ENCODE measurements at regions not wholly inside any gene's neighbourhood (a gene's known extent, or its start where the extent isn't known, plus 50 kb on each side); places are given as distances from the start of the nearest gene placed in this dataset.

GRCh38 chr4:178427663-178428062 is 985.4 kb upstream of the AGA start:
- no peak for FAIRE-seq

- no peak for FAIRE-seq
Measured at GRCh38 chr4:178448372-178449035, 1006.3 kb upstream of the AGA start.

DNA sequence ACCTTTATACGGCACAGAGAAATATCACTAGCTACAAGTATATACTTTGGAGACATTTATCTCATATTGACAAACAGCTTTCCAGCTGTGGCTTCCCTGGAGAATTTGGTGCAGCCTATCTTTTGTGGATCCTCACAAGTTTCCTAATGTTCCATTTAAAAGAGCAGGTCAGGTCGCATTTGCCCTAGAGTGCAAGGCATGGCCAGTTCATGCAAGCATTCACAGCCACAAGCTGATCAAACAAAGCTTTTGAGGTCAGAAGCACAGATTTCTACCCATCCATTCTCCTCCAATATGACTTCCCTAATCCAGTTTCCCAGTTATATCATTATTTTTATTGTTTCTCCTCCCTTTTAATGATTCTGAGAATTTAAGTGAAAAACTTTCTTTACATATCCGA is 1008.4 kb upstream of the AGA start:
- FAIRE-seq: no peak

DNA sequence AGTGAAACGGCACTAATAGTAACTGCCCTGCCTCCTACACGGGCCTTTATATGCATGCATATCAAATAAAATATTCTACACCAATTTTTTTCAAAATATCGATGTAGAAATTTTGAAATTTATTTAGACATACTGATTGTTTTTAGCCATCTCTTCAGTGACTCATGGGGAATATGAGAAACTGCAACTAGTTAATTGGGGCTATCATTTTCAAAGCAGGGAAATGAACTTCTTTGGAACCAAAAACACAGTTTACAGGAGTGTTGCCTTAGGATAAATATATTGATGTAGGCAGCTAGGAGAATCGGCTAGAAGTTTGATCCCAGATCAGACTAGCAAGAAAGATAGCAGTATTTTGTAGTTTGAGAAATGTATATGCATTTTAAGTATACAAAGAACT is 1010.8 kb upstream of the AGA start:
- FAIRE-seq: no peak

- FAIRE-seq: no peak
Measured at GRCh38 chr4:178457286-178457685, 1015.0 kb upstream of the AGA start.

DNA sequence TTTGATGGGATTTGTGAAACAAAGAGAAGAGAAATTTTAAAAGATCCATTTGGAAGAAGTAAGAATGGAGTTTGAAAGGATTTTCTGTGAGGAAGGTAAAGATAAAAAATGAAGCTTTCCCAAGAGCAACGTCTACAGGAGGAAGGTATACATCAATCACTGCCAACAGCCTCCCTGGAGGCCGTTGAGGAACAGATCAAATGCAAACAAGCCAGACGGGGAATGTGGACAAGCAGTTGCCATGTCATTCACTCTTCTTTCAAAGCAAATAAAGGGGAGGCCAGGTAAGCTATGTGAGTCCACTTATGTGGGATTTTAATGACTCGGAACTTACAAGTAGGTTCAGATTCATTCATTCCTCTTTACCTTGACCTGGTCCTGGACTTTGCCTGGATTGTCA is 1020.5 kb upstream of the AGA start:
- no peak for FAIRE-seq

- no peak for FAIRE-seq
Measured at GRCh38 chr4:178463747-178464146, 1021.5 kb upstream of the AGA start.

- no peak for FAIRE-seq
Measured at GRCh38 chr4:178470996-178471784, 1029.0 kb upstream of the AGA start.

DNA sequence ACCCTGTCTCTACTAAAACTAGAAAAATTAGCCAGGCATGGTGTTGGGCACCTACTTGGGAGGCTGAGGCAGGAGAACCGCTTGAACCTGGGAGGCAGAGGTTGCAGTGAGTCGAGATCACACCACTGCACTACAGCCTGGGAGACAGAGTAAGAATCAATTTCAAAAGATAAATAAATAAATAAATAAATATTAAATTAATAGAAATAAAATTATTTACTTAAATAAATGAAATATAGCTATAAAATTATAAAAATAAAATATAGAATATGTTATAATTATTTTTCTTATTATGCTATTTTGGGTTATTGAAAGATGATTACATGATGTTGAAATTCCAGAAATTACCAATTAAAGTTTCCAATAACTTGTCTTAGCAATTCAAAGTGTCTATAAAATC is 1029.8 kb upstream of the AGA start:
- peak; percentile 36 for FAIRE-seq

- no peak for FAIRE-seq
Measured at GRCh38 chr4:178480105-178480504, 1037.9 kb upstream of the AGA start.

- no peak for FAIRE-seq
Measured at GRCh38 chr4:178480881-178481280, 1038.6 kb upstream of the AGA start.

GRCh38 chr4:178481564-178481963 is 1039.3 kb upstream of the AGA start:
- no peak for FAIRE-seq

GRCh38 chr4:178523038-178523437 is 1080.8 kb upstream of the AGA start:
- no peak for FAIRE-seq

GRCh38 chr4:178535939-178536579 is 1093.8 kb upstream of the AGA start:
- no peak for FAIRE-seq

GRCh38 chr4:178553201-178553600 is 1111.0 kb upstream of the AGA start:
- FAIRE-seq: no peak

DNA sequence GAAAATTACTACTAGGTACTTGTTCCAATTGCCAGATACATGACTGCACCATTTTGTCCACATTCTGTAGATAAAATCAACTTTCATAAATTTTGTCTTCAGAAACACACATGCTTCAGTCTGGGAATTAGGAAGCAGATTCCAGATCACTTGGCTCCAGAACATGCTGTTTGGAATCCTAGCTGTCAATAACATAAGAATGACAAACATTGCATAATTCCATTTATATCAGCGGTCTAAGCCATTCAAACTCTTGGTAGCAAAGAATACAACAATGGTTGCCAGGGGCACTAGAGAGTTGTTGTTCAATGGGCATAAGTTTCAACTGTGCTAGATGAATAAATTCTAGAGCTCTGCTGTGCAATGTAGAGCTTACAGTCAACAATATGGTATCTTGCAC is 1112.1 kb upstream of the AGA start:
- no peak for FAIRE-seq

GRCh38 chr4:178556796-178557195 is 1114.6 kb upstream of the AGA start:
- no peak for FAIRE-seq

DNA sequence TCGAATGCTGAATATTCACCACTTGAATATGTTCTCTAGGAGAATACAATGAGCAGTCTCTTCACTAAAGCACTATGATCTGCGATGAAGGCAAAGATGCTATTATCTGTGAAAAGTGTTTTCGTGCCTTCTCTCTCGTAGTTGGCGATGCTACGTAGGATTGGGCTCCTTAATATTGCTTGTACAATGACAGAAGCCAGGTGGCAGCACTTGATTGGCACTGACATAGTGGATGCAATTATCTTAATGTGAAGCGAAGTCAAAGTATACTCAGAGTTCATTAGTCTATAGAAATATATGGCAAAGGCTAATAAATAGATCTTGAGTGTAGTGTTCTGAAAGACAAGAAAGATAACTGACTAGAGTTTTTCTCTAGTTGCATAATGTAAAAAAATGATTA is 1135.7 kb upstream of the AGA start:
- FAIRE-seq: no peak

DNA sequence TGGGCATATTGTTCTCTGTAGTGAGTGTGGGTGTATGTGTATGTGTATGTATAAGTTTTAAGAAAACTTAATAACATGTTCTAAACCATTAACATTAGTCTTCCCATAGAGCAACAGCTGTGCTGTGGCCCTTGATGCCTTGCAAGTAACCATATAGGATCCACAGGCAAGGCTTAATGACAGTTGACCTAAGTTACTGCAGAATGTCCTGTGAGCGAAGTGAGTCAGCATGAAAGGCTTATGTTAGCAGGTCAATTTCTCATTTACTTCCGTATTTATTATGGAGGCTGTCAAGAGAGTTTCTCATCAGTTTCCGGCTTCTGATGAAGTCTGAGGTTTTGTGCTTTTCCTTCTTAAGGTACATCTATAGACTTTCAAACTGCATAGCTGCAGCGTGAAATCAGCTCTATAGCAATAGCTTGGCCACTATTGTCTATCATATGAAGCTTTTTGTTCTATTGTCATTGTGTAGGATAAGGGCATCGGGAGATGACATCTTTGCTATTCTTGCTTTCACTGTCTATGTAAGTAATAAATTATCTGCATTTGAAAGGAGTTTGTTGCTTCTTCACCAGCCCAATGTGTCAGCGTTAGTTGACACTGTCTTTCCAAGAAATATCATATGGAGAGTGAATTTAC is 1153.4 kb upstream of the AGA start:
- FAIRE-seq: no peak

DNA sequence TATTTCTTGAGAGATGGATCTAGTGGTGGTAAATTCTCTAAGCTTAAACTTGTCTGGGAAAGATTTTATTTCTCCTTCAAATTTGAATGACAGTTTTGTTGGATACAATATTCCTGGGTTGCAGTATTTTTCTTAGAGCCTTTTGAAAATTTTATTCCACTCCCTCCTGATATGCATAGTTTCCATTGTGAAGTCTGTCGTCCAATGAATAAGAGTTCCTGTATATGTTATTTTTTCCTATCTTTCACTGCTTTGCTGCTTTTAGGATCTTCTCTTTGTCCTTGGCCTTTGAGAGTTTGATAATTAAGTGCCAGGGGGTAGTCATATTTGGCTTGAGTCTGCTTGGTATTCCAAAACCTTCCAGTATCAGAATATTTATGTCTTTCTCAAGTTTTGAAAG is 1156.4 kb upstream of the AGA start:
- FAIRE-seq: no peak

DNA sequence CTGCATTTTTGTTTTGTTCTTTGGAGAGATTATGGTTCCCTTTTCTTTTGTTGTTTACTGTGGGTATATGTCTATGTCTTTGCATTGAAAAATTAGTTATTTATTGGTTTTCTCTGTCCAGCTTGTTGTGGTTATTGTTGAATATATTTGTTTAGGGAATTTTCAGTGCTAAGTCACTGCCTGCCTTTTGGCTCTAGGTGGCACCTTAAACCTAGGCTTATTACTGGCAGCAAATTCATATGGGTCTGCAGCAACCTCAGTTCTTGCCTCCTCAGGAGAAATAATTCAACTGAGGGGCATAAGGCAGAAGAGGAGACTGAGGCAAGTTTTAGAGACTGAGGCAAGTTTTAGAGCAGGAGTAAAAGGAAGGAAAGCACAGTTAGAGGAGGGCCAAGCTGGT is 1157.3 kb upstream of the AGA start:
- FAIRE-seq: no peak

DNA sequence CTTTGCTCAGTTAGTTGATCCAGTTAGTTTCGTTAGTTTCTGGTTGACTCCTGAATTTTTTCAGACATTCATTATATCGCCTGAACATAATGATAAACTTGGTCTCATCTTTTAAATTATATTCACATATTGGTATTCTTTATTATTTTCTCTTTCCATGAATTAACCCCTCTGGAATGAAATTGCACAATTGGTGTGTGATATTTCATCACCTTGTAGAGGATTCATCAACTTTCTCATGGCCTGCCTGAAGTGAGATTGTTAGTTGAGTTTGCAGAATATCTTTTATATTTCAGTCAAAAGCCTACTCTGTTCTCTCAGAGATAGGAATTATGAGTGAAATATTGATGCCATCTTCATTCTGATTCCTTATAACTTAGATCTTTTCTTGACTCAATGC is 1160.6 kb upstream of the AGA start:
- FAIRE-seq: no peak

- no peak for FAIRE-seq
Measured at GRCh38 chr4:178611062-178611461, 1168.8 kb upstream of the AGA start.

DNA sequence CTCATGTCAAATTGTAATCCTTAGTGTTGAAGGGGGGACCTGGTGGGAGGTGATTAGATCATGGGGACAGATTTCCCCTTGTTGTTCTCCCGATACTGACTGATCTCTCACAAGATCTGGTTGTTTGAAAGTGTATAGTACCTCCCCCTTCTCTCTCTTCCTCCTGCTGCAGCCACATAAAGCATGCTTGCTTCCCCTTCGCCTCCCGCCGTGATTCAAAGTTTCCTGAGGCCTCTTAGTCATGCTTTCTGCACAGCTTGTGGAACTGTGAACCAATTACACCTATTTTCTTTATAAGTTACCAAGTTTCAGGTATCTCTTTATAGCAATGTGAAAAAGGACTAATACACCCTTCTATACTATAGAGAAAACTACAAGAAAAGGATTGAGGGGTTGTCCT is 1170.5 kb upstream of the AGA start:
- no peak for FAIRE-seq
